GM18951 (cell line): ENCODE measurements at regions not wholly inside any gene's neighbourhood (a gene's known extent, or its start where the extent isn't known, plus 50 kb on each side); places are given as distances from the start of the nearest gene placed in this dataset.

Source experiments
- POLR2A ChIP-seq: IDR thresholded peaks from 4 replicates; pipeline ENCODE4 v1.6.1; 2011; ENCODE audit warnings: mild to moderate bottlenecking; ENCODE audit not compliant: insufficient read length, insufficient read depth; ENCODE audit errors: extremely low read depth
- in situ Hi-C: fragments of 300-500 bp; cut with MboI; formaldehyde crosslinking; loops from one replicate; pipeline ENCODE4 v1.12.0; 2022; ENCODE audit warnings: low sequenced_read_pairs, mixed read lengths, inconsistent platforms; ENCODE audit not compliant: unreplicated experiment

DNA sequence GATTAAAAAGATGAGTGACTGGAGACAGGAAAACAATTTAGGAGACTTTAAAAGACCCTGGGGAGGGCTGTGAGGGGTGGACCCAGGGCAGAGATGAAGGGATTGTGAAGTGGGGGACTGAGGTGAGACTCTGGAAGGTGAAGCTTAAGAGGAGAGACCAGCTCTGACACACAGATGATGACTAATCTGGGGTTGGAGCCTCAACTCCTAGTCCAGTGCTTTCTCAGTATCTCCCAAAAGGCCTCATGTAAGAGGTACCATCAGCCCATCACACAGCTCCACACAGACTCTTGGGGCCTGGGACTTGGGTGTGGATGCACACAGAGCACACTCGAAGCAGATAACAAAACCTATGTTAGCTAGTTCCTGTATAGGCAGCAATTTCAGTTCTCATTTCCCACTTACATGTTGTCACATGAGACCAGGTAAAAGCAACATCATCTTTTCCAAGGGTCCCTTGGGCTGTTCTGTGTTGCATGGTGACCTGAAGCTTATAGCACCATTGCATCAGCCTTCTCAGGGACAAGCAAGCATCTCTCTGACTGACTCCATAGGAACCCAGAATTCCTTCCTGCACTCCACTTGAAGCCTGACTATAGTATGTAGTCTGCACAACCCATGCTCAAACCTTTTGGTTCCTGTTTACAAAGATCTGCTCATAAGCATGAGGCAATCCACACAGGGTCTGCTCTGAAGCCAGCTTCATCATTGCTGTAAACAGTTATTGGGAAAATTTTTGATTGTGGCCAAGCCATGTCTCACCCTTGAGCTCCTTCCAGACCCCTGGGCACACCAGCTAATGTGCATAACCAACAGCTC is 88.6 kb upstream of the MYCBP2 start:
- in situ Hi-C loops: no loop called here

DNA sequence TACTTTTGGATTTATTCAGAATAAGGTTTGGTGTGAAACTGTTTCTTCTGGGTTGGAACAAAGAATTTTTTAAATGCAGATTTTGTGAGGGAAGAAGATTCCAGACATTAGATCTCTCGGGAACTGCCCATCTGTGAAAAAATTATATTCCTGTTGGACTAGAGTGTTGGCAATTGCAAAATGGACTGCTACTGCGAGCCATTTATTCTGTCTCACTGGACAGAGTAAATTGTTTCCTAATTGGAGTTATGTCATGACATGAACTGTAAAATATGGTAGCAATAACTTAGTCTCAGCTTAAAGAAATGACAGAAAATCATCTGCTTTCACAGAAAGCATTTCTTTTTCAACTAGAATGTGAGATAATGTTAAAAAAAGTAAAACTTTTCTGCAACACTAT is 86.0 kb upstream of the MYCBP2 start:
- in situ Hi-C loops: no loop called here
- no peak for TF ChIP-seq POLR2A

More for the DNA sequence above, 88.6 kb upstream of the MYCBP2 start:
- TF ChIP-seq POLR2A: no peak

DNA sequence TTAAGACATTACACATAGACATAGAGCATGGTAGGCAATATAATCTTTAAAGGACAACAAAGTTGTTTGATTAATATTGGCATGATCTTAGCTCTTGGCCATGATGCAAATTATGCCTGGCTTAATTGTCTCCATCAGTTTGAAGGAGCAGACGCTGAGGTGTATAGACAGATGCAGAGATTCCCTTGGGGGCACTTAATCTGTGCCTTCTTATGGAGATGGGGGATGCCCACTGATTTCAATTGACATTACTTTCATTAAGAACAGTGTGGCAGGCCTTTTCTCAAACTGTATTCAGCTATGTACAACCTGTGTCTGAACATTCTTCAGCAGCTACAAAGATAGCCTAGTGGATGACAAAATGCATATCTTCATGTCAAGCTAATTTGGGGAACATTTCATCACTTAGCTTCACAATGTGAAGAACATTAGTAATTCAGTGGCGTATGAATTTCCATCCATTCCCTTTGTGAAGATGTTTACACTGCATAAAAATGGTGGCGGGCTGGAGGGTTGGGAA is 85.3 kb upstream of the MYCBP2 start:
- no peak for TF ChIP-seq POLR2A
- in situ Hi-C loops: no loop called here

DNA sequence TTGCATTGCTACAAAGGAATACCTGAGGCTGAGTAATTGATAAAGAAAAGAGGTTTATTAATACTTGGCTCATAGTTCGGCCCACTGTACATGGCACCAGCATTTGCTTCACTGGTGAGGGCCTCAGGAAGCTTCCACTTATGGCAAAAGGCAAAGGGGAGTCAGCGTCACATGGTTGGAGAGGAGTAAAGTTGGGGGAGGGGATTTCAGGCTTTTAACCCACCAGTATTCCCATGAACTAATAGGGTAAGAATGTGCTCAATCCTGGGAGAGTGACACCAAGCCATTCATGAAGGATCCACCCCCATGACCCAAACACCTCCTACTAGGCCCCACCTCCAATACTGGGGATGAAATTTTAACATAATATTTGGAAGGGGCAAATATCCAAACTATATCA is 82.5 kb upstream of the MYCBP2 start:
- in situ Hi-C loops: no loop called here
- TF ChIP-seq POLR2A: no peak

DNA sequence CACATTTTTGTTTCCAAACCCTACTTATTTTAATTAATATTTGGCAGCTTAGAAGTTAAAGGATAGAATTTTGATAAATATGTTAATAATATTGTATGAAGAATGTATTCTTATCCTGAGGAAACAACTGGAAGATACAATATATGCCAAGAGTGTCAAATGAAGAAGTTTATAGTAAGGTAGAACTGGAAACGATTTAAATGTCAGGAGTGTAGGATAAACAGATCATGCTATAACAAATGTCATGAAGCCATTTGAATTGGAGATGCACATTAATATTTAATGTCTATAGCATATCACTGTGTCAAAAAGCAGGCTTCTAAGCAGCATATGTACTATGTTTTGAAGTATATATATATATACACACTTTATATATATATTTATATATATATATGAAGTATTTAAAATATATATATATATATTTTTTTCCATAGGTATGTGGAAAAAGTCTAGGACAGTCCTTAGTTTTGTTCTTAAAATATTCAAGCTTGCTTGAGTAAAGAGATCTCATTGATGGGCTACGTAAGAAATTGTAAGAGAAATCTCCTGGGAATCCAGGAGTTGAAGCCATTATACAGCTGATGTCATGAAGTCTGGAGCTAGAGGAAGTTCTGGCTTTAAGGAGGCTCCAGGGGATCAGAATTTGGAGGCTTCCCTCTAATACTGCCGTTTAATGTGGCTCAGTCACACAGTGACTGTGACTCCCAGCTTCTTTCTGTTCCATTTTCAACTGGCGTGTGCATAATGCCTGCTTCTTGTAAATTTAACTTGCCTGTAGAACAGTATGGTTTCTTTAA is 79.9 kb upstream of the MYCBP2 start:
- in situ Hi-C loops: no loop called here
- TF ChIP-seq POLR2A: no peak

DNA sequence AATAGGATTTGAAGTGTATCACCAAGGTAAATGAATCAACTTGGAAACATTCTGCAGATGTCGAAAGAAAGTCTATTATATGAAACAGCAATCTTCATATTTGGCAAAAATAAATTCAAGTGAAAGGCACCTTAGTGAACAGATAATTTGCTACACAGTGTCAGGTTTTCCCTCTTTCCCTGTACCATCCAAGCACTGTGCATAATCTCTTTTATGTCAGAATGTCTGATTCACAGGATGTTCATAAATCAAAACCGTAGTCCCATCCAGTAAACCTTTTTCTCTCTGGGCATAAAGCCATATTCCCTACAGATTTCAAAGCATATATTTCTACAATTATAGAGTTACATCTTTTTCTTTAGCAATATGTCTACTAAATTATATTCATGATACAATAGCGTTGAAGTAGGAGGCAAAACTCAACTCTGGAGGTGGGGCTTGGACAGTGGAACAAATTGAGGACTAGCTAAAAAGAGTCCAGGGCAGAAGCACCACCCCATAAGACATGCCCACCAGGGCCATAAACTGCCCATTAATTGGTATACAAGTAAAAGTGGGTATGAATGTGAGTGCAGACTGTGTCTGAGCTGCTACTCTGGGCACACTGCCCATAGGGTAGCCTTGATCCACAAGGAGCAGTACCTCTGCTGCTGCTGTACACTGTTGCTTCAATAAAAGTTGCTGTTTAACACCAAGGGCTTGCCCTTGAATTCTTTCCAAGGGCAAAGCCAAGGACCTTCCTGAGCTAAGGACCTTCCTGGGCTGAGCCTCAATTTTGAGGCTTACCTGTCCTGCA is 72.1 kb upstream of the MYCBP2 start:
- in situ Hi-C loops: no loop called here
- TF ChIP-seq POLR2A: no peak

DNA sequence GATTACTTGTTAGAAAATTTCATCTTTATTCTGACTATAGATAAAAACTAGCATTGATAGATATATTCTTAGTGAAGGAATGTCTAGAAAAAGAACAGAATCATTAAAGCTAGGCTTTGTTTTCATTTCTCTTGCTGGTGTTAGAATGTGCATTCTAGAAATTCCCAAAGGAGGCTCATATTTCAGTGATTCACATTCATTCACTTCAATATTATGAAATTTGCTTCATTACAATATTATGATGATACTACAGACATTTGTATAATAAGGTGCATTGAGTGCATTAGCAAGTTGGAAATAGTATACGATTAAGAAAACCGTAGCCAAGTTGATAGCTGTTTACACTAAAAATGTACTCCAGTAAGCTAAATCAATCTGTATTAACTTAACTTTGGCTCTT is 70.7 kb upstream of the MYCBP2 start:
- in situ Hi-C loops: no loop called here
- TF ChIP-seq POLR2A: no peak

DNA sequence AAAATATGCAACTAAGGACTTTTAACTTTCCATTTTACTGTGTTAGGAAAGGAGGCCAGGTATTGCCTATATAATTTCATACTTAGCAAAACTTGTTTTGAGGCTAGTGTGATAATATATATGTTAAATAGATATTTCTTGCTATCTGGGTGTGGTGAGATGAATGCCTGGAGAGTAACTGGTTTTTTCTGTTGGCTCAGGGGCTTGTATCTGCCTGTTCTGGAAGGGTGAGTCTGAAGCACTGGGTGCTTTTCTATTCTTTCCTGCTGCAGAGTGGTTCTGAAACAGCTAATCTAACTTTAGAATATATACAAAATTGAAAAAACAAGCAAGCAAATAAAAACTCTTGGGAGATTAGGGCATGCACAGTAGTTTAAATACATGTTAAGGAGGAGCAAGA is 64.6 kb upstream of the MYCBP2 start:
- in situ Hi-C loops: no loop called here
- no peak for TF ChIP-seq POLR2A

DNA sequence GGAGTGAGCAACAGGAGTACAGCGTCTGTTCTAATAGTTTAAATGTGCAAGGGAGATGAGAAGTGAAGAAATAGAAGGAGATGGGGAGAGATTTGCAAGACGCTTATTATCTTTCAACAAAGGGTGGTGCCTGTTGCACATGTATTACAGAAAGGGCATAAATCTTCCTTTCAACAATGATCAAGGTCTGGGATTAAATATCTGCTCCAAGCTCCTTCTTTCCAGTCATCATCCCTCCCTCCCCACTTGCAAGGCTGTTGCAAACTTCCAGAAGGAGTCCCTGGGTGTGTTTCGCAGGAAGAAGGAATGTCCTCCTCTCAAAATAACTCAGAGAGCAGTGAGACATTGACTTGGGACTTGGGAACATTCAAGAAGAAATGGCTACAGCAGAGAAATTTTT is 63.5 kb upstream of the MYCBP2 start:
- TF ChIP-seq POLR2A: no peak
- in situ Hi-C loops: no loop called here

DNA sequence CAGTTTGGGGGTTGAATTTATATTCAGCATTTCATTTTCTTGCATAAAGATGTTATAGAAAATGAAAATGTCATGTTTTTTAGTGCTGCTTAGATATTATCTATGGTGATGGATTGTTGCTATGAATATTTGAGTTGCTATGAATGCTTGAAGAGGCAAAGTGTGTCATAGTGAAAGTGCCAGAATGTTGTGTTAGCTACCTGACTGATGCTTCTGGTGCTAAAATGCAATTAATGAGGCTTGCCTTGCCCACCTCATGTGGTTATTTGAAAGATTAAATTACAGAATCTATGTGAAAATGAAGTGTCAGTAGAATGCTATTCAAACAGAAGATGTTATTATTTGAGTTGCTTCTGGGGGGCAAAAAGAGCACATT is 62.7 kb upstream of the MYCBP2 start:
- no peak for TF ChIP-seq POLR2A
- in situ Hi-C loops: no loop called here

DNA sequence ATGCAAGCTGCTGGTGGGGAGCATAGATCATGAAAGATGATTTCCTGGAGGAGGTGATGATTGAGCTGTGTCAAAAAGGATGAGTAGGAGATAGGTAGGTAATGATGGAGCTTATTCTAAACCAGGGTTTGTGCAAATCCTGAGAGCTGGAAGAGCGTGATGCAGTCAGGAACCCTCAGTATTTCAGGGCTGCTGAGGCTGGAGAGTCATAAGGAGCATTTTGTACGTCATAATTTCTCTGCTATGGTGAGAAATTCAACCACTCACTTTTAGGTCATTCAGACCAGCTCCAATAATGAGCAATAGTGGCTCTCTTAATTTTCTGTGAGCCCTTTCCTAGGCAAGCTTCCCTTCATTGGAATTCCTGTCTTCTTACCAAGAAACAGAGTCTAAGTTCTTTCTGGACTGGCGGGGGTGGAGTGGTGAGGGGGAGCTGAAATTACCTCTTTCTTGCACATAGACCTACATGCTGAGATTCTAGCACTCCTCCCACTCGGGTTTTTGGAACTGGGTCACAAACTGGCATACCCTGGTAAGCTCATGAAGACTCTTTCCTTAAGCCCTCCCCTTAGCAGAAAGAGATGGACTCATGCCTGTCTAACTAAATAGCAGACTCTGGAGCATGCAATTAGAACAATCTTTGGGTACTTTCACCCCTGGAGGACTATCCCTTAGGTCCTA is 62.2 kb upstream of the MYCBP2 start:
- TF ChIP-seq POLR2A: no peak
- in situ Hi-C loops: no loop called here

DNA sequence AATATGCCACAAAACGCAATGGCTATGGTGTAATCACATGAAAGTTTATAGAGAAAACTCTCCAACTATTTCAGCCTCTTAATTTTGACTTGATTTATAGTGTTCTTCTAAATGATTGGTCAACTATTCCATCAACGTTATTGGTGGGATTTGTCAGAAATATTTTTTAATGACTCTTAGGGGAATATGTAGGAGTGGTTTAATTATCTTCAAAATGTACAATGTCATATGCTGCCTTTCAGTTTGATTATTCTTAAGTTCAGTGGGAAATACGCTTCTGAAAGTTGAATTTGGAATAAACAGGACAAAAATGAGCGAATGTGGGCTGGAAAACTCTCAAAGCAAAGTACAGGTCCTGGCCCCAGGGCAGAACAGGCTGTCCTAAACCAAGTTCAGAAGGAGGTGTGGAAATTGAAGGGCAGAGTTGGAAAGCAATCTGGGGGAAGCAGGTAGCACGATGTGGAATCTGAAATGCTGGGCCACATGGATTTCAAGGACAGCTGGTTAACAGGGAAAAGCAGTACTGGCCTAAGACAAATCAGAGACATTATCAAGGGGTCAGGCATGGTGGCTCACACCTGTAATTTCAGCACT is 60.8 kb upstream of the MYCBP2 start:
- TF ChIP-seq POLR2A: no peak
- in situ Hi-C loops: no loop called here
